GM19372 (cell line): ENCODE measurements at regions not wholly inside any gene's neighbourhood (a gene's known extent, or its start where the extent isn't known, plus 50 kb on each side); places are given as distances from the start of the nearest gene placed in this dataset.
"Not testable (repeated sequence)": the region's sequence is repeated elsewhere in the genome, so short reads cannot be mapped to it uniquely, and the experiment has no call there.

ENCODE experiments used
- ATAC-seq: cut with Tn5 transposase; IDR thresholded peaks from one replicate; pipeline ENCODE4 v1.9.1; 2021; ENCODE audit warnings: mild to moderate bottlenecking, low read depth, moderate library complexity; ENCODE audit not compliant: unreplicated experiment

- no peak for ATAC-seq
Measured at GRCh38 chr10:108638225-108638624, 1285.1 kb downstream of the XPNPEP1 start.

- ATAC-seq = no peak
Measured at GRCh38 chr10:108633046-108633445, 1290.3 kb downstream of the XPNPEP1 start.

DNA sequence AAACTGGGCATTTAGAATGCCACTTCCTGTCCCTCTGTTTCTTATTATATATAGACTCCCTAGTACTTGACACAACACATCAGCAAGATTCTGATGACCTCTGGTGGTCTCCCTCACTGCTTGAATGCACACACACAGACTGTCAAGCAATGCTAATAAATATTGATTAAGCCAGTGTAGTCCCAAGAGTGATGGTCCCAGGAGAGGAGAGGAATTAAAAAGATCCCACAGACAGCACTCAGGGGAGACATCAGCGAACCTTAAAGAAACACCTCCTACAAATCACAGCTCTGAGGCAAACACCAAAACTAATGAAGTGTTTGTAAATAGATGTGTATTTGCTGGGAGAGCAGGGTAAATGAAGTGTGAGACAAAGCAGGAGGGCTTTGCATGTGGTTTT, 1291.2 kb downstream of the XPNPEP1 start:
- no peak for ATAC-seq

DNA sequence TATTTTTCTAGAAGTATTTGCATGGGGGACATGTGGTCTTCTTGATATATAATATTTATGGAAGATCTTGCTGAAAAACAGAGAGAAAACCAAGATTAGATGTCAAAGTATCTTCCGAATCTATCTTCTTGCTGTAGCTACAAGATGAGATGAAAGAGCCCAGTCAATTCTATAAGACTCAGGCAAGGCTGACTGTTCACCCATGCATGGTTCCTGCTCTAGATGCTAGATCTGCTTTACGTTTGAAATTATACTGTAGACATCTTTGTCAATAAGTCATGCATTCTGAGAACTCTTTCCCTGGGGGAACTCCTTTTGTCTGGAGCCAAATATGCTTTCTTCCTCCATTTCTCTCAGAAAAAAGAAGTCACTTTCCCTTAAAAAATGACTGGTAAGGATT, 1292.0 kb downstream of the XPNPEP1 start:
- ATAC-seq = peak; percentile 74

GRCh38 chr10:108629834-108630233, 1293.5 kb downstream of the XPNPEP1 start:
- no peak for ATAC-seq

DNA sequence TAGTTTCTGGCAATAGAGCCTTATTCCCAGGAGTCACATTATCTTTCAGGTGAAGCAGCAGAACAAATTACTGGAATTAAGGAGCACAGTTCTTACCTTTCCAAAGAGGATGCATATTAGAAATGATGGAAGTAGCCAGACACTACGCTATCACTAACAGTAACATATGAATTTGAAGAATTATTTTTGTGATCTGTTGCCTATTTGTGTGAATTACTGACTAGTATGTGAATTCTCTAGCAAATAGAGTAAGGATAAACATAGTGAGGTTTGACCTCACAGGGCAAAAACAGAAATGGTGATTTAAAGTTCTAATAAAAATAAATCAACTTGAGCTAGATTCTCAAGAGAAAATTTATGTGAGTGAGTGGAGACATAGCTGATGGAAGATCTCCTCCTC, 1299.3 kb downstream of the XPNPEP1 start:
- no peak for ATAC-seq

DNA sequence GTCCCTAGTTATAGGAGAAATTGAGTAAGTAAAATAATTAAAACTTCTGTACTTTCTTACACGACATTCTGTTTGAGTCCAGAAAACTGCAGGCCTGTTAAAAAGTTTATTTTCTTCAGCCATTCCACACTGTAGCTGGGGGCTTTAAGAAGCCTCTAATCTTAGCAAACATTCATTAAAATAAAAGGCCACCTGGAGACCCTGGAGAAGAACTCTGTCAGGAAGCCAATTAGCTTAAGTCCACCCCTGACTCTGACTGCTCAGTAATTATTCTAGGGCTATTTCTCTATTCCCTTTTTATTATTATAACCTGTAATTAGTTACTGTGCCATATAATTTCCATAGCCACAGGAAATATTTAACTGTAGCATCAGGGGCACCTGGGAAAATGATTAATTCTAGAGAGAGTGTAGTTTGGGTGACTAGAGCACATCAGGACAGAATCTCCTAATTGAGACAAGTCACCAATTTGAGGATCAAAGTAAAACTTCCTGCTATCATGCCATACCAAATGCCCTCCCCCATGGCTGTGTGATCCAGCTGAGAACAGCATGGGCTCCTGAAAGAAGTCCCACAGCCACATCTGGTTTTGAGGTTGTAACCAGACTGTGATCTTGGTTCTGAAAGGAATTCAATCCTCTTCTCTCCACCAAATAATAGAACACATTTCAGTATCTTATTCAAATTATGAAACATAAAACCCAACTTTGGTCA, 1302.3 kb downstream of the XPNPEP1 start:
- no peak for ATAC-seq

GRCh38 chr10:108616559-108617285, 1306.6 kb downstream of the XPNPEP1 start:
- no peak for ATAC-seq

DNA sequence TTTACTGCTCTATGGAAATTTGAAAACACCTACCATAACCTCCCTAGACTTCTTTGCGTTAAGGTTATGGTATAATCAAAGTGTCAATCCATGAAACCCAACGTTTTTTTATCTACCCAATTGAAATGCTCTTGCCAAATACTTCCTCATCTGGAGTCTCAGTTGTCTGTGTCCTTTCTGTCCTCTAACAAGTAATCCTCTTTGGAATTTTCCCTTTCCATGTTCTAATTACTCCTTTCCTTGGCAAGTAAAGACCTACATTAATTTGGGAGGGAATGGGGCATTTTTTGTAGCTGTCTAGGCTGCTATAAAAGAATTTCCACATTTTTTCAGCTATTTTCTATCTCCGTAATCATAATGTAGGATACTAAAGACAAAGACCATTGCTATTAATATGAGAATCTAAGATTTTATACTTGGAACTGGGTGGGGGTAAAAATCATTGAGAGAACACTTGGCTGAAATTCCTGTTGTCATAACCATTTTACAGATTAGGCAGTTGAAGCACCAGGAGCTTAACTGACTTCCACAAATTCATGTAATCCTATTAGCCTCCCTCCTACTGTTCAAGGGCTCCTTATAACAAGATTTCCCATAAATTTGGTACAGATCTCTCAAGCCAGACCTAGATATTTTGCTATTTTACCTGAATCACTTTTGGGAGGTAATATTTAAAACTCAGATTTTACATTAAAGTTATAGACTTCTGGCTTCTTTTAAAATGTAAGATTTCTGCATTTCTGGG, 1307.6 kb downstream of the XPNPEP1 start:
- no peak for ATAC-seq

DNA sequence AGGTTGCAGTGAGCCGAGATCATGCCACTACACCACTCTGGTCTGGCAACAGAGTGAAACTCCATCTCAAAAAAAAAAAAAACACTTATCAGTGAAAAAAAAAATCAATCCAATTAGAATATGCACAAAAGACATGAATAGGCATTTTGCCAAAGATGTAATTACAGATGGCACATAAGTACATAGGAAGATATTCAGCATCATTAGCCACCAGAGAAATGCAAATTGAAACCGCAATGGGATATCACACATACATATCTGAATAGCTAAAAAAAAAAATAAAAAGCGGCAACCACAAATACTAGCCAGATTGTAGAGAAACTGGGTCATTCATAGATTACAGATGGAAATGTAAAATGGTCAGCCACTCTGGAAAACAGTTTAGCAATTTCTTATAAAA, 1310.8 kb downstream of the XPNPEP1 start:
- ATAC-seq = no peak

GRCh38 chr10:108608860-108609259, 1314.5 kb downstream of the XPNPEP1 start:
- ATAC-seq = no peak

DNA sequence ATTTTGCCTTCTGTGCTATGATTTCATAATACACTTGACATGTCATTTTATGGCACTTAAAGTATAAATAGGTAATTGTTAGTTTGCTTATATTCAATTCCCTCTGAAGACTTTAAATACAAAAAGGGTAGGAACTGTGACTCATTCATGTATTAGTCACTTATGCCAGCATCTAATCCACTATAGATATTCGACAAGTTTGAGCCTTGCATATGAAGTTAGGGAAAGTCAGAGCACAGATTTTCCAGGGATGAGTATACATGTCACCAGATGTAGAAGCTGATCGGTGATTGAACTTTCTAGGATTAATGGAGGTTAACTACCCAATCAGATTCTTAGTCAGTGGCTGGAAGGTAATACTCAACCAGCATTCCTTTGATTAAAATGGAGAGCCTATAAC, 1321.5 kb downstream of the XPNPEP1 start:
- no peak for ATAC-seq

DNA sequence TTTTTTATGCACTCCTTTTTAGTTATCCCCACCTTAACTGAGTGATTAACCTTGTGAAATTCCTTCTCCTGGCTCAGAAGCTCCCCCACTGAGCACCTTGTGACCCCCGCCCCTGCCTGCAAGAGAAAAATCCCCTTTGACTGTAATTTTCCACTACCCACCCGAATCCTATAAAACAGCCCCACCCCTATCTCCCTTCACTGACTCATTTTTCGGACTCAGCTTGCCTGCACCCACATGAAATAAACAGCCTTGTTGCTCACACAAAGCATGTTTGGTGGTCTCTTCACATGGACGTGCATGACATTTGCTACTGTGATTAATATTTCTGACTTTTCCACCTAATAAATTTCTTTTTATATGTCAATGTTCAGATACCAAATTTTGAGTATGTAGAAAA, 1322.8 kb downstream of the XPNPEP1 start:
- ATAC-seq = not testable (repeated sequence)

GRCh38 chr10:108599317-108599716, 1324.0 kb downstream of the XPNPEP1 start:
- ATAC-seq = not testable (repeated sequence)

- no peak for ATAC-seq
Measured at GRCh38 chr10:108598831-108599230, 1324.5 kb downstream of the XPNPEP1 start.

DNA sequence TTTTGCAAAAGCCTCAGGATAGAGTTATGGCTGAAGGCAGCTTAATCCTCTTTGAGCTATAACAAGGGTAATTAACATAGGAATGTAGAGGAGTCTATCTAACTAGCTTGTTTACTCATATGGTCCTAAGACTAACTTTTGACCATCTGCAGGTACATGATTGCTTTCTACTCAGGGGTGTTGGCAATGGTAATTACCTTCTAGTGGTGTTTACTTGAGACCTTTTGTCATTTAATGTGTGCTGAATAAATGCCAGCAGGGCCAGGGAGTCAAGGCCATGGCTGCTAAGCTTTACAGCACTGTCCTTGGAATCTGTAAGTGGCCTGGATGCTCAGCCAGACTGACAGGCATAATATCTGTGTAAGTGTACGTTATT, 1325.0 kb downstream of the XPNPEP1 start:
- no peak for ATAC-seq

GRCh38 chr10:108597657-108598319, 1325.5 kb downstream of the XPNPEP1 start:
- no peak for ATAC-seq

DNA sequence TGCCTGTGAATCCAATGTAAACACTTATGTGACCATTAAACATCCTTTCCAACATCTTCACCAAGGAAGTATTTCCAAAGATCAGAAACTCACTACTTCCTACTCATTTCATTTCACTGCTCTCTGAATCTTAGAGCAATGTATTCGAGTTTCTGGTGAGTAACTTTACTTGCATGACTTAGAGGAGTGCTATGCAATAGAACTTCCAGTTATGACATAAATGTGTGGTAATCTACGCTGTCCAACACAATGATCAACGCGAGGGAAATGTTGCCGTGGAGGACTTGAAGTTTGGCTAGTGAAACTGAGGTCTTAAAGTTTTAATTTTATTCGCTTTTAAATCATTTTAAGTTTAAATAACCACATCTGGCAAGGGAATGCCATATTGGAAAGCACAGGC, 1326.3 kb downstream of the XPNPEP1 start:
- ATAC-seq = no peak

GRCh38 chr10:108592956-108593355, 1330.4 kb downstream of the XPNPEP1 start:
- no peak for ATAC-seq

DNA sequence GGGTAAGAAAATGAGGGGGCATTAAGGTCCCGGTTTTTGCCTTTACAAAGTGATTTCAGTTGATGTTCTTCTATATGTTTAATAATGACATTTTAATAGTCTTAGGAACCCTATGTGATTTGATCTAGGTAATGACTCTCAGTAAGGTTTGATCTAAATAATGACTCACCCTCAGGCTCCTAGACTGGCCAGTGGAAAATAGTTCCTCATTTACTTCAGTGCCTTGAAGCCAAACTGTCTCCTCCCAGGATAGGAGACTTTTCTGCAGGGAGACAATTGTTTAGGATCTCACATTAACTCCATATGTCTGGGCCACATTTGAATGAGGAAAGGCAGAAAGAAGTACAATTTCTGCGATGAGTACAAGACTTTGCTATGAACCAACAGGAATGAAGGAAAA, 1331.9 kb downstream of the XPNPEP1 start:
- no peak for ATAC-seq

- ATAC-seq = no peak
Measured at GRCh38 chr10:108586424-108586823, 1336.9 kb downstream of the XPNPEP1 start.
